ENCODE measurements at regions not wholly inside any gene's neighbourhood (a gene's known extent, or its start where the extent isn't known, plus 50 kb on each side); places are given as distances from the start of the nearest gene placed in this dataset.

GRCh38 chr1:58975888-58976287, 192.0 kb upstream of the JUN start:
- DNase-seq (ENCODE audit: low spot score) = no peak

GRCh38 chr1:58976294-58976693, 192.4 kb upstream of the JUN start:
- no peak for DNase-seq (ENCODE audit: low spot score)

- DNase-seq (ENCODE audit: low spot score) = no peak
Measured at GRCh38 chr1:58977598-58977997, 193.8 kb upstream of the JUN start.

DNA sequence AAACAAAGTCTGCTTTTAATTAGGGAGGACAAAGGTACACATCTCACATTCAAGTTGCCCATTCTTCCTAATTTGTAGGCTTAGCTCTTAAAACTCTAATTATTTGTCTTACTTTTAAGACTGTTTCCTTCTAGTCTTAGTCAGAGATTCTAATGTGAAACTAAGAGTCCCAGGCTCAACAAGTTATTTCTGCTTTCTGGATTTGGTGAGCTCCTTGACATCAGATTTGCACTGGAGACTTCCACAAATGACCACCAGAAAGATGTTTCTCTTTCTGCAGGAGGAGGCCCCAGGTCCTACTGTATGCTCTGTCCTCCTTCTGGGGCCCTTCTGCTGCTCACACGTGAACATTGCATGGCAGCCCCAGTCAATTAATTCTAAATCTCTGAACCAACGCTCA, 194.2 kb upstream of the JUN start:
- DNase-seq (ENCODE audit: low spot score) = no peak

DNA sequence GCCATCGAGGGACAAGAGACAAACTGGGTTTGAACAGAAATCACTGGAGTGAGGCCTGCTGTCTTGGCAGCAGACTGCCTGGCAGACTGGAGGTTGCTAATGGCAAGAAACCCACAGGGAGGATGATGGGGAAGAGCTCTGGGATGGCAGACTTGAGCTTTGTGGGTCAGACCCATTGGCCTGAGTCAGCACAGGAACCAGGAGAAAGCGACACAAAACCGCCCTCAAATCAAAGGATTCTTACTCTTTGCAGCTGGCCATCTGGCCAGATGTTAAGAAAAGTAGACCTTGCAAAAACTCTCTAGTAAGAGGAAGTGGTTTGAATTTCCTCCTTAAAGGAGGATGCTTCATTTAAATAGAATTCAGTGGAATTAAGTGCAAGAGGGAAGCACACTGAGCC, 195.2 kb upstream of the JUN start:
- DNase-seq (ENCODE audit: low spot score) = no peak

- no peak for DNase-seq (ENCODE audit: low spot score)
Measured at GRCh38 chr1:58979677-58980076, 195.8 kb upstream of the JUN start.

- no peak for DNase-seq (ENCODE audit: low spot score)
Measured at GRCh38 chr1:58981392-58981791, 197.5 kb upstream of the JUN start.

DNA sequence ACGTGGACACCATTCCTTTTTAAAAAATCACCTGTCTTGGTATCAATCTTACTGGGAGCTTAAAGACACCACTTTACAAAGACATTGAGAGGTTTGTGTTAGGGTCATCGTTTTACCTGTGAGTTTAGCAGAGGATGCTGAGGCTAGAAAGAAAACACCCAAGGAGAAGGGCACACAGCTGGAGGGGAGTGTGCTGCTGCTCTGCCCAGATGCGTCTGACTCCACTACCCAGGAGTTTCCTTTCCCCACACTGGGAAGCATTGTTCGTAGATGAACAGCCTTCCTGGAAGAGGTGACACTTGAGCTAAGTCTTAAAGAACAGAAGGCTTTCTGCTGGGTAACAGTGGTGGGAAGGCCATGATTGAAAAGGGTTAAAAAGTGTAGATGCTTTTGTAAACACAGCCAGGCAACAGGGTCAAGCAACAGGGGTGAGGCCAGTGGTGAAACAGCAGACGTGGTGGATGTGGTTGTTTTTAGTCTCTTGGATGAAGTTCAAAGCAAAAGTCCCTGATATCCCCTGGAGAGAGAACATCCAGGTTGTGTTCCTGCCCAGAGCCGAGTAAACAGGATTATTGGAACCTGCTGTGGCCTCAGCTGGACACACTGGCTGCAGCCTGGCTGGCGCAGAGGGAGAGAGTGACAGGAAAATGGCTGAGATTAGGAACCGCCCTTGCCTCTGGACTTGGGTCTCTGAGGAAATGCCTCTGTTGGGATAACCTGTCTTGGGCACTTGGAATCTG, 198.6 kb upstream of the JUN start:
- no peak for DNase-seq (ENCODE audit: low spot score)

GRCh38 chr1:58983162-58983561, 199.3 kb upstream of the JUN start:
- DNase-seq (ENCODE audit: low spot score) = no peak

GRCh38 chr1:58983633-58984245, 199.9 kb upstream of the JUN start:
- DNase-seq (ENCODE audit: low spot score) = no peak

GRCh38 chr1:58986996-58987767, 203.3 kb upstream of the JUN start:
- no peak for DNase-seq (ENCODE audit: low spot score)

DNA sequence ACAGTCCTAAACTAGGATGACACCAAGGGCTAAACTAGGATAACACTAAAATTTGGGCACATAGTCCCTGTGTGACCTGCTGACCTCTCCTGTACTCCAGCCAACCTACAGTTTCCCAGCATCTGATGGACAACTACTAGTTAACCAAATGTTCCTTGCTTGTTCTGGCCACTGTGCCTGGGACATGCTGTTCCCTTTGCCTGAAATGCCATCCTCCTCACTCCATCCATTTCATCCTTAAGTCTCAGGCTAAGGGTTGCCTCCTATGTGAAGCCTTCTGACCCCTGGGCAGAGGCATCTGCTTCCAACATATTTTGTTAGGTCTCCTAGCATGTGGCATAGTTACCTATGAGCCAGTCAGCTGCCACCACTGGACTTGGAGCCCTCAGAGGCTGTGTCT, 204.9 kb upstream of the JUN start:
- no peak for DNase-seq (ENCODE audit: low spot score)

GRCh38 chr1:58989845-58990244, 206.0 kb upstream of the JUN start:
- no peak for DNase-seq (ENCODE audit: low spot score)

GRCh38 chr1:58991305-58991704, 207.5 kb upstream of the JUN start:
- DNase-seq (ENCODE audit: low spot score) = no peak

DNA sequence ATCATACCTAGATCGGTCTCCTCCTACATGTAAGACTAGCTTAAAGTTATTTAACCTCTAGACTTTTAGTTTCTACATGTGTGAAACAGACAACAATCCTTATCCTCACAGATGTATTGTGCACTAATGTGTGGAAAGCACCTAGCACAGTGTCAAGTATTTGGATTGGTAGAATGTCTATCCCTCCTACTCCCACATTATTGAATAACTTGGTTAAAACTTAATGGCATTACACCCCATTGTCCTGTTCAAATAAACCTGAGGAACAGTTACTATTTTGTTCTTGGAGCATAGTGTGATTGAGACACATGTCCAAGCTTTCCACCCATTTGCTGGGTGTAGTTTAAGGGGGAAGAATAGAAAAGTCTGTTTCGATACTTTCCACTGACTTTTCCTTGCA, 208.8 kb upstream of the JUN start:
- DNase-seq (ENCODE audit: low spot score) = no peak

- no peak for DNase-seq (ENCODE audit: low spot score)
Measured at GRCh38 chr1:58993403-58993802, 209.6 kb upstream of the JUN start.

GRCh38 chr1:58994664-58995063, 210.8 kb upstream of the JUN start:
- DNase-seq (ENCODE audit: low spot score) = no peak

GRCh38 chr1:58996341-58997059, 212.7 kb upstream of the JUN start:
- DNase-seq (ENCODE audit: low spot score) = no peak

GRCh38 chr1:58997060-58997411, 213.2 kb upstream of the JUN start:
- DNase-seq (ENCODE audit: low spot score) = no peak

DNA sequence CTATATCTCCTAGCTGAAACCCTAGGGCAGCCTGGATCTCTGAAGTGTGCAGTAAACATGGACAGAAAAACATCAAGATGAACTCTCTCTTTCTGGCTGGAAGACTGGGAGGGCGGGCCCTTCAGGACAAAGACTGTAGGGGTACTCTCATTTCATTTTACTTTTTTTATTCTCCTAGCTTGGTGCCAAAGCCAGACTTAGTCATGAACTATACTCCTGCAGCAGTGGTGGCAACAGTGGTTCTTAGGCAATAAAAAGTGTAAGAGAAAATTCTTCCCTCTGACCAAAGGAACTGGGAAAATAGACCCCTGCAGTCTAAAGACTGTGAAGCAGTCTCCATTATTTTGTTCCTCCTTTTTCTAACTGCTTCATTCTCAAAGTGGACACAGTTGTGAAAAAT, 213.8 kb upstream of the JUN start:
- no peak for DNase-seq (ENCODE audit: low spot score)

- DNase-seq (ENCODE audit: low spot score) = no peak
Measured at GRCh38 chr1:58999676-59000075, 215.8 kb upstream of the JUN start.

GRCh38 chr1:59004755-59005154, 220.9 kb upstream of the JUN start:
- DNase-seq (ENCODE audit: low spot score) = no peak

All from hematopoietic multipotent progenitor cell treated with erythropoietin and hydrocortisone succinate and interleukin-3 and kit ligand, for 17 days (in vitro differentiated cells).